Fibroblast of upper back skin (primary cell): ENCODE measurements at regions not wholly inside any gene's neighbourhood (a gene's known extent, or its start where the extent isn't known, plus 50 kb on each side); places are given as distances from the start of the nearest gene placed in this dataset.
"Not testable (repeated sequence)": the region's sequence is repeated elsewhere in the genome, so short reads cannot be mapped to it uniquely, and the experiment has no call there.

ENCODE experiments used
- DNase-seq: peaks from one replicate; pipeline ENCODE4 v3.0.0-alpha.2; 2013

DNA sequence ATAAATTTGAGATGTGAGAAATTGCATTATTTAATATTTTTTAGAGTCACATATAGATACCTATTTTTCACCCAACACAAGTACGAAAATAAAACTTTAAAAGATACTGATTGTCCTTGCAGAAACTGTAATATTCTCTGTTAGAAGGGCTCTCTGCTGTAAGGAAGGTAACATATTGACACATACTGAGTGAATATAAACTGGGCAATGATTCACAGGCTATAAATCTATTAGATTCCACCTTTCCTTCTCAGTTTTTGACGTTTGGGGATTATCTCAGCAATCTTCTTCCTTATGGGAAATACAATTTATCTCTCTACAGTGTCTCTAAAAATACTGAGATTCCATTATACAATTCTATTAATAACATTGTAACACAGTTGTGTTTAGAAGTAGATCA, 229.1 kb upstream of the MAP2 start:
- no peak for DNase-seq

DNA sequence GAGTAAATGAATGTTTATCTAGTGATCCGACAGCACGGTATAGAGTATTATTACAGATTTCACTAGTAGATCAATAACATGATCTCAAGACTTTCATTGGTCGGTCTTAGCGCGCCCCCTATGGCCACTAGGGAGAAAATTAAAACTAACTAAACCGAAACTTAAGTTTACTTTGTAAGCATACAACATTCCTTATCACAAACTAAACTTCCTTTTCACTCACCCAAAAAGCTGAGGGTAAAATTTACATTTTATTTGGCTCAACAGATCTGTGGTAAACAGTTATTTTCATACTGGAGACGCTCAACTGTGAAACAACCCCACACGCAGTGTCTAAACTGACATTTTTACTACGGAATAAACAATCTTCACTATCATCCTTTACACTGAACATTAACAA, 215.6 kb upstream of the MAP2 start:
- DNase-seq = no peak

DNA sequence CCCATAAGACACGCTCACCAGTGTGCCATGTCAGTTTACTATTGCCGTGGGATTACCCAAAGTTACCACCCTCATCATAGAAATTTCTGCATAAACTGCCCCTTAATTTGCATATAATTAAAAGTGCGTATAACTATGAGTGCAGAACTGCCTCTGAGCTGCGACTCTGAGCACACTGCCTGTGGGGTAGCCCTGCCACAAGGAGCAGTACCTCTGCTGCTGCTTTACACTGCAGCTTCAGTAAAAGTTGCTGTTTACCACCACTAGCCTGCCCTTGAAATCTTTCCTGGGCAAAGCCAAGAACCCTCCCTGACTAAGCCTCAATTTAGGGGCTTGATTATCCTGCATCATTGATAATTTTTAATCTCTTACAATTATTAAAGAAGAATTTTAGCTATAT, 213.9 kb upstream of the MAP2 start:
- DNase-seq = no peak

DNA sequence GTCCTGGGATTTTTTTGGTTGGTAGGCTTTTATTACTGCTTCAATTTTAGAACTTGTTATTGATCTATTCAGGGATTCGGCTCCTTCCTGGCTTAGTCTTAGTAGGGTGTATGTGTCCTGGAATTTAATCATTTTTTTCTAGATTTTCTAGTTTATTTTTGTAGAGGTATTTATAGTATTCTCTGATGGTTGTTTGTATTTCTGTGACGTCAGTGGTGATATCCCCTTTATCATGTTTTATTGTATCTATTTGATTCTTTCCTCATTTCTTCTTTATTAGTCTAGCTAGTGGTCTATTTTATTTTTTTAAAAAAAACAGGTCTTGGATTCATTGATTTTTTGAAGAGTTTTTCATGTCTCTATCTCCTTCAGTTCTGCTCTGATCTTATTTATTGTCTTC, 193.3 kb upstream of the MAP2 start:
- DNase-seq = no peak

DNA sequence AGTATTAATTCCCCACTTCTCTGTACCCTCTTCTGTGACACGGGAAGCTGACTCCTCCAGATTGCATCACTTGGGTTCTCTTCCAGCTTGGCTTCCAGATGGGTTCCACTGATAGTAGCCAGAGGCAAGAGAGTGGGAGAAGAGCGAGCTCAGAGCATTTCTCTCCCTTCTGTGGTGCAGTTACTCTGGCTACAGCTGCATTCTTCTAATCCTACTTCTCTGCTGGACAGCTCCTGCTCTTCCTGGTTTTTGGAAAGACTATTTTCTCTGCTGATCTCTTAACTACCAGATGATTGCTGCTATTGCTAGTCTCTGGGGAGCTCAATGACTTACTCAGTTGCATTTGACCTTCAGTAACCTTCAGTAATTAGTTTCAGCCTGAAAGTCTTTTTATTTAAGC, 187.5 kb upstream of the MAP2 start:
- DNase-seq = no peak

DNA sequence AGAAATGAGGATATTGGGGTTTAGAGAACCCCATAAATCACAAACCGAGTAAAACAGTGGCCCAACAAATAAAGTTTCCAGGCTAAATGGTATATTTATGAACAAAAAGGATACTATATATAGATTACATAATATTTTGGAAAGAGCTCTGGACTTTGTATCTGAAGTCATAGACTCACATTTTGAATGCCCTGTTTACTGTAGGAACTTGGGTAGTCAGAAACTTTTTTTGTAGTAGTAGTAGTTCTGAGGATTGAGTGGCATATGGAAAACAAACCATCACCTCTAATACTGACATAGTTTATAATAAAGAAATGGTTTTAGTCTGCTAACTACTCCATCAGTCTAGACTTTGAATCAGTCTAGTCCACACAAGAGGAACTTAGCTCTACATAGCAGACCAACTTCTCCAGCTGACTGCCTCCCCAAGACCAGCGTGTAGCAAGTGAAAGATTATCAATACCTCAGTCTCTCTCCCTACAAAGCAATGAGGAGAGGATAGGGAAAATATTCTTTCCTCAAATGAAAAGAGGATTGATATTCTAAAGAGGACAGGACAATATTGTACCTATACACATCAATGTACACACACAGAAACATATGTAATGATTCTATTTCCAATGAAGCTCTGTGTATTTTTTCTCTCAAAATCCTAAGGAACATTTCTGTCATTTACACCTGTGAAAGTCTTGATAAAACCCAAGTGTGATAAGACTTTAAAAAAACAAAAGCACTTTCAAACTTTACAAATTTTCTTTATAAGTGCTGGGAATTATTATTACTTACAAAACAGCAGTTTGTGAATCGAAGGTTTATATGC, 184.9 kb upstream of the MAP2 start:
- DNase-seq = no peak

DNA sequence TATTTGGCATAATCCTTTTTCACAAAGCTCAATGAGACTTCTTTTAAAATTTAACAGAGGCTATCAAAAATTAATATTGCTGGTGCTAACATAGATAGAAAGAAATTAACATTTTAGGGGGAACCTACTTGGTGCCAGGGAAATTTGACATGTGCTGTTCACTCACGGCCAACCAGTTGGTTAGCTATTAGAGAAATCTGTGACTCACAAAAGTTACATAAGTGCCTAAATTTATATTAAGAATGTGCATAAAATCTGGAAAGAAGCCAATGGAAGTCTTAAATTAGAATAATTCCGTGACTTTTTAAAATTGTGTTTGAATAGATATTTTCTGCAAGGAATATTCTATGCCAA, 184.3 kb upstream of the MAP2 start:
- DNase-seq = no peak

DNA sequence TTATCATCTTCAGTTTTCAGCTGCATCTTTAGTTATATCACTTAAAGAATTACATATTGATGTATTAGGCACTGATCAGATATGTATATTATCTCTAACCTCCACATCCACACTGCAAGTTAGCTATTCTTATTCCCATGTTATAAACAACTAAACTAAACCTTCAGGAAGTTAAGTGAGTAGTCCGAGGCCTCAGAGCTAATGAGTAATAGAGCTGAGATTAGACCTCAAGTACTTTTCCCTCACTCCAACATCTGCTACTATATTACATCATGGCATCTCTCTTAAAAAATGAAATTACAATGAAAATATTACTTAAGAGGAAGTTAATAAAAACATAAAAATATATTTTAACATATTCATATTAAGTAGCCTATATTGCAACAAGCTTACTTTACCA, 183.6 kb upstream of the MAP2 start:
- no peak for DNase-seq

DNA sequence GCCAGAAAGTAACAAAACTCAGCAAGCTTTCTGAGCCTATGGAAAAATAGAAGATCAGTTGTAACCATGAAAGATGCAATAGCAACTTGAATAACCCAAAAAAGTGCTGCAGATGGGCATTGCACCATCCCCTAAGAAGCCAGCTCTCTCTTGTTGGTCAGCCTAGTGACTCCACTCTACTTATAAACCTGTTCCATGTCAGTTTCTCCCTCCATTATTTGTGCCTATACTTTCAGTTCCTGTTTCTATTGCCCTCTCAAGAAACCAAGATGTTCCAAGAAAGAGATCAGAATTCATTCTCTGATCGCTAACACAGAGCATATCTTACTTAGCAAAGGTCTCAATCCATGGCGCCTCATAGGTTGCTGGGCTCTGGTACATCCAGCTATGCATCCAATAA, 170.3 kb upstream of the MAP2 start:
- no peak for DNase-seq

DNA sequence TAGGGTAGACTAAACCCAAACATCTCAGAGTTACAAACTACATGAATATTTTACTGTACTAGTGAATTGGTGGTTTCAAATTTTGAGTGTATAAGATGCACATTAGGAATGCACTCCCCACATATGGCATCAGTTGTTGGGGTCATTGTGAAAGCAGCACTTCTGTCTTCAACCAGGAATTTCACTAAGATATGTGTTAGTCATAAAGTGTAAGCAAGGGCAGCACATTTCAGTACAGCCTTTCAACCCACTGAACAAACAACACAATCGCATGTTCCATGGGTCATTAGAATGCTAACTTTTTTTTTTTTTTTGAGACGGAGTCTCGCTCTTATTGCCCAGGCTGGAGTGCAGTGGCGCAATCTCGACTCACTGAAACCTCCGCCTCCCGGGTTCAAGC, 164.1 kb upstream of the MAP2 start:
- no peak for DNase-seq

DNA sequence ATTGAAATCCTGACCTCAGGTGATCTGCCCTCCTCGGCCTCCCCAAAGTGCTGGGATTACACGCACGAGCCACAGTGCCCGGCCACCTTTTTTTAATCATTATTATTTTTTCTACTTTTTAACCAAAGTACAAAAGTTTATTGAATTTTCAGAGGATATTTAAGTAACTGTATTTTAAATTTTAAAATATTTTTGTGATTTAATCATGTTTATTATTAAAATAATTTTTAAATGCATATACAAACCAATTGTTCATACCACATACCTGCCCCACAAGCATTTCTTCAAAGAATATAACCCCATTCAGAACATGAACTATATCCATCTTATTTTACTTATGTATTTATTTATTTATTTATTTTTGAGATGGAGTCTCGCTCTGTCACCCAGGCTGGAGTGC, 163.6 kb upstream of the MAP2 start:
- no peak for DNase-seq

DNA sequence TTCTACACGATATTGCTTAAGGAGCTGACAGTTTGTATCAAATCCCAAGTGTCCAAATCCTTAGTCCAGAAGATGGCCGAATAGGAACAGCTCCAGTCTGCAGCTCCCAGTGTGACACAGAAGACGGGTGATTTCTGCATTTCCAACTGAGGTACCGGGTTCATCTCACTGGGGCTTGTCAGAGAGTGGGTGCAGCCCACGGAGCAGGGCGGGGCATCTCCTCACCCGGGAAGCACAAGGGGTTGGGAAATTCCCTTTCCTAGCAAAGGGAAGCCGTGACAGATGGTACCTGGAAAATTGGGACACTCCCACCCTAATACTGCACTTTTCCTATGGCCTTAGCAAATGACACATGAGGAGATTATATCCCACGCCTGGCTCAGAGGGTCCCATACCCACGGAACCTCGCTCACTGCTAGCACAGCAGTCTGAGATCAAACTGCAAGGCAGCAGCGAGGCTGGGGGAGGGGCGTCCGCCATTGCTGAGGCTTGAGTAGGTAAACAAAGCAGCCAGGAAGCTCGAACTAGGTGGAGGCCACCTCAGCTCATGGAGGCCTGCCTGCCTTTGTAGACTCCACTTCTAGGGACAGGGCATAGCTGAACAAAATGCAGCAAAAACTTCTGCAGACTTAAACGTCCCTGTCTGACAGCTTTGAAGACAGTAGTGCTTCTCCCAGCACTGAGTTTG, 162.3 kb upstream of the MAP2 start:
- DNase-seq = not testable (repeated sequence)

DNA sequence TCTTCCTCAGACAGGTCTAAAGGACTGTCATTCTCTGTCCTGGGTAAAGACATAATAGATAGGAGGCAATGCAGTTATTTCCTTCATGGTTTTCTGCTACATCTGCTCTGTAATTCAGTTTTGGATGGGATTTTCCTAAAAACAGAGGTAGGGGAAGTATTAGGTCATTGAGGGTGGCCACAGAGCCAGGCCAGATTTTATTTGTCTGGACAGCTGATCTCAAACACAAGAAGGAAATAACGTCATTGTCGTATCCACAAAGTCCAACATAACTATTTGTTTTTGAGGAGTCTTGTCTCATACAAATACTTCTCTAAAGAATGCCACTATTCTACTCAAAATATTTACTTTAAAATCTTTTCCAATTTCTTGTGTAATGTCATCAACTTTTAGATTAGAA, 154.8 kb upstream of the MAP2 start:
- no peak for DNase-seq

DNA sequence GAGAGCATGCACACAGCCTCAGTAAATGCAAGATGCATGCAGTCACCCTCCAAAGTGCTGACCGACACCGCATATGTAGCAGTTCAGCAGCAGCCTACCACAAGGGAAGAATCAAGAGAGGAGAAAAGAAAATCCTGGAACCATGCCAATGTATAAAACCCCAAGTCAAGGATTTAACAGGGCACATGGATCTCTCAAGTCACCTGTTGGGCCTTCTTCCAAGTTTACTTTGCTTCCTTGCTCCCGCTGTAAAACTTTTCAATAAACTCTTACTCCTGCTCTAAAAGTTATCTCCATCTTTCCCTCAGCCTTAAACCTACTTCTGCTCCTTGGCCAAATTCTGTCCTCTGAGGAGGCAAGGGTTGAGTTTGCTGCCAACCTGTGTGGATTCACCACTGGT, 147.8 kb upstream of the MAP2 start:
- no peak for DNase-seq

DNA sequence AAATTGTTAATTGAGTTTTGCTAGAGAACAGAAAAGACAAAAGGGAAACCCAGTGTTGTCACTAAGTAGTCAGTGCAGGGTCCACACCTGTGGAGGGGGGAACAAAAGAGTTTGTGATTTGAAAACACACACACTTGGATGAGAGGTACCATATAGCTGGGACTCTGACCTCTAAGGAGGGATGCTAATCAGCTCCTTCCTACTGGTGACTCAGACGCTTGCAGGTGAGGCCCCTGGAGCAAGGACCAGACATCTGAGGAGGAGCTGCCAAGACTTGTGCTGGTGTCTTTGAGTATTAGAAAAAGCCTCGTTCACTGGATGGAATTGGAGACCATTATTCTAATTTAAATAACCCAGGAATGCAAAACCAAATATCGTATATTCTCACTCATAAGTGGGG, 146.4 kb upstream of the MAP2 start:
- no peak for DNase-seq

DNA sequence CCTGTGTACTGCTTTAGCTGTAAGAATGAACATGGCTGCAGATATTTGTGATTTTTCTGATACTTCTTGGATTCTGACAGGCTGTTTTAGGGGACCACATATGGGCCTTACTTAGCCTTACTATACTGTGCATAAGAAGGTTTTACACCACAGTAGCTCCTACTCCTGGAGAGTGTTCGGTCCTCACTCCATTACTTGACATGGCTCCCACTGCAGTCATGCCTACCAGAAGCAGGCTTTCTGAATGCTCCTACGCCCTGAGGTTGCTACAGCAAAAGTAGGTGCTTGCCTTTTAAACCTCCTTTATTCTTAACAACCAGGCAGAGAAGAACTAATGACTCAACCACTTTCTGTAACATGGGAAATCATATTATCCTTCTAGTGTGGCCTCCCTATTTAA, 125.2 kb upstream of the MAP2 start:
- DNase-seq = no peak

DNA sequence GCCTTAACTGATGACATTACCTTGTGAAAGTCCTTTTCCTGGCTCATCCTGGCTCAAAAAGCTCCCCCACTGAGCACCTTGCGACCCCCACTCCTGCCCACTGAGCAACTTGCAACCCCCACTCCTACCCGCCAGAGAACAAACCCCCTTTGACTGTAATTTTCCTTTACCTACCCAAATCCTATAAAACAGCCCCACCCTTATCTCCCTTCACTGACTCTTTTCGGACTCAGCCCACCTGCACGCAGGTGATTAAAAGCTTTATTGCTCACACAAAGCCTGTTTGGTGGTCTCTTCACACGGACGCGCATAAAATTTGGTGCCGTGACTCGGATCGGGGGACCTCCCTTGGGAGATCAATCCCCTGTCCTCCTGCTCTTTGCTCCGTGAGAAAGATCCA, 124.4 kb upstream of the MAP2 start:
- DNase-seq = not testable (repeated sequence)

DNA sequence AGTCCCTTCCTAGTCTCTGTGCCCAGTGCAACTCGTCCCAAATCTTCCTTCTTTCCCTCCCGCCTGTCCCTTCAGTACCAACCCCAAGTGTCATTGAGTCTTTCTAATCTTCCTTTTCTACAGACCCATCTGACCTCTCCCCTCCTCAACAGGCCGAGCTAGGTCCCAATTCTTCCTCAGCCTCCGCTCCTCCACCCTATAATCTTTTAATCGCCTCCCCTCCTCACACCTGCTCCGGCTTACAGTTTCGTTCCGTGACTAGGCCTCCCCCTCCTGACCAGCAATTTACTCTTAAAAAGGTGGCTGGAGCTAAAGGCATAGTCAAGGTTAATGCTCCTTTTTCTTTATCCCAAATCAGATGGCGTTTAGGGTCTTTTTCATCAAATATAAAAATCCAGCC, 123.1 kb upstream of the MAP2 start:
- DNase-seq = not testable (repeated sequence)

DNA sequence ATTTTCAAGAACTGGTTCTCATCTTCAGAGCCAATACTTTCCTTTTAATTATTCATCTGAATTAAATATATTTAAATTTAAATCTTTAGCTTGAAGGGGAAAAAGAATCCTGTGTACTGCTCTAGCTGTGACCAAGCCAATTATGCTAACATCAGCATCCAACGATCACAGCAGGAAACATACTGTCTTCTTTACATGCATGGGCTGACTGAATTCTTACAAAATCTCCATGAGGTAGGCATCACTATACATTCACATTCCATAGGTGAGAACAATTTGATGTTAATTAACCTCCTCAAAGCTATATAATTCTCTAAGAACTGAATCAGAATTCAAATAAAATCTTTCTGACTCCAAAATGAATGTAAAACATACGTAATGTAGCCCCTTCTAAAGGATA, 118.8 kb upstream of the MAP2 start:
- DNase-seq = no peak

DNA sequence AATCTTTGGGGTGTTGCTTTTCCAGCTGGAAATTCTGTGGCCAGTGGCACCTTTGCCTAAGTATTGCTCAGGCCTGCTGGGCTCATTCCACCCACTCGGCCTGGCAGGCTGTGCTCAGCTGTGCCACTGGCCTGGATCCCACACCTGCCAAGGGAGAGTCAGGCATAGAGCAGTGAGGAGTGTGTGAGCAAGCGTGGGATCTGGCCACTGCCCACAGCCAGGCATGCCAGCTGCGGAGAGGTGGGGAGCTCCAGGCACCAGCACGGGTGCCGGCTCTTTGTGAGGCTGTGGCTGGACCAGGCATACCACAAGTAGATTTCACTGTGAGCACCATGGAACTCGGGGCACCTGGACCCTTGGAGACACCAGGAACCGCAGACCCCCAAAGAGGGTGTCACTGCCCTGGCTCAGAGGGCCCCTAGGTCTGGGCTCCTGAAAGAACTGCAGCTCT, 118.1 kb upstream of the MAP2 start:
- no peak for DNase-seq

DNA sequence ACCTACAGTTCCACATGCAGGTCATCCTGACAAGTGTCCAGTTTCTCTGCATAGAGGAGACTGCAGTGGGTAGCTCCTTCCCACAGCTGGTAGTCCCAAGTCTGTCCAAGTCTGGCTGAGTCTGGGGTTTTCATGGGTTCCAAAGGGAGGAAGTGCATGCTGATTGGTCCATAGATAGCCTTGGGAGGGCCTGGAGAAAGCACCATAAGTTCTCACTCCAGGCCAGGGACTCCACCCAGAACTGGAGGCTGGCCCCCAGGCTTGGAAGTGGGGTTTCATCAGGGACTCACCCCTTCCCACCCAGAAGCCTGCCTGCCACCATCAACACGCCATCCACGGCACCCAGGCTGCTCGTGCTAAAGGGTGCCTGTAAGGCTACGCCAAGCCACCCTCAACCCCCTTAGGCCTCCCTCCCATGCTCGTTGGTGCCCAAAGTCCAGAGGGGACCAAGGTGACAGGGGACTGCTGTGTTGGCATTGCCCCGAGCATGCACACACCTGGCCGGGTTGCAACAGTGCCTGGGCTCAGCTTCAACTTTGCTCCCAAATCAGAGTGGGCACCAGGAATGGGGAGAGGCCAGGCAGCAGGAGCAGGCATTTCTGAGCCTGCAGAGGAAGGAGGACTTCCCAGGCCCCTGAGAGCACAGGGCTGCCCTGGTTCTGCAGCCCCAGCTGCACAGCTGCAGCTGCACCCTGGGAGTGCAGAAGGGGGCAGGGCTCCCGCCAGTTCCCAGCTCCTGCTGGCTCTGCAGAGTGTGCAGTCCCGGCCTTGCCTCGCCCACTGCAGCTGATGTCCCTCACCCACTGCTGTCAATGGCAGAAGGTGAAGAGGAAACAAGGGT, 116.5 kb upstream of the MAP2 start:
- no peak for DNase-seq

DNA sequence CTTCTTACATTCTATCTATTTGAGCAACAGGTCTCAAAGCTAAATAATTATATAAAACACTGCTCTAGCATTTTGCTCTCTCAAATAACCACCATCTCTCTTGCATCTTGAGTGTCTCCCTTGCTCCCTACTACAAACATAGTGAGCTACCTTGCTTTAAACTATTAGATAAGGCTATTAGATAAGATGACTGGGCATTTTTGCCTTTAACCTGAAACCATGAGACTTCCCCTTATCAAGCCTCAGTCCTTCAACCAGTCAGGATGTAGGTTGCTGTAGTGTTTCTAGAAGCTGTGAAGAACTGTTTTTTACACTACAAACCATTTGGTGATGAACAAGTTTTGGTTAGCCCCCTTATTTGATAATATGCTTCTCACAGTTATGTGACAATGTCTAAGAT, 115.4 kb upstream of the MAP2 start:
- no peak for DNase-seq

DNA sequence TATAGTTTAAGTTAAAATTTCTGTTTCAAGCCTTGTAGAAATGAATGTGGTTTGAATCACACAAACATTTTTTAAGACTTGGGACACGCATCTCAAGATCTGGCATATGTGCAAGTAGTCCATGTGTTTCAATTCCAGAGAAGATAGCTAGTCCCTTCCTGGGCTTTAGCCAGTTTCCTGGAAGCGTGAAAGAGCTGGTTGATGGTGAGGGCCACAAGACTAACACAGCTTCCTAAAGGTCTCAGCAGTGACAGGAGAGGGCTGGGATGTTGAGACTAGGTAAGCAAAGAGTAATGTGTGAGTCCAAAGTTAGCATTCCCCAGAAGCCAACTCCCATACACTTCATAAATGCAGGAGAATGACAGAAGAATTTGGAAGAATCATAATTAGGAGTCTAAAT, 111.9 kb upstream of the MAP2 start:
- no peak for DNase-seq

DNA sequence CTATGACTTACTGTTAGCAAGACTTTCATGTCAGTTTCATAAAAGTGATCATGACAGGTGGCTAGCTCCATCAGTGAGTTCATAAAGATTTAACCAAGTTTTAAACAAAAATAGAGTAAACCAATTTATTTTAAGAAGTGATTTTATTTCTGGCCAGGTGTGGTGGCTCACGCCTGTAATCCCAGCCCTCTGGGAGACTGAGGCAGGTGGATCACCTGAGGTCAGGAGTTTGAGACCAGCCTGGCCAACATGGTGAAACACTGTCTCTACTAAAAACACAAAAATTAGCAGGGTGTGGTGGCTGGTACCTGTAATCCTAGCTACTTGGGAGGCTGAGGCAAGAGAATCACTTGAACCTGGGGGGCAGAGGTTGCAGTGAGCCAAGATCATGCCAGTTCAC, 111.4 kb upstream of the MAP2 start:
- not testable (repeated sequence) for DNase-seq
